Type B pancreatic cell (in vitro differentiated cells): ENCODE measurements at regions not wholly inside any gene's neighbourhood (a gene's known extent, or its start where the extent isn't known, plus 50 kb on each side); places are given as distances from the start of the nearest gene placed in this dataset.

Experiments used
- DNase-seq: peaks from one replicate; pipeline ENCODE4 v3.0.0; 2021; ENCODE audit warnings: mixed read lengths; ENCODE audit not compliant: unreplicated experiment; ENCODE audit errors: extremely low spot score
- H3K27ac Mint-ChIP-seq: 2 replicates; pipeline ENCODE4 v1.8.0; 2021; ENCODE audit warnings: mild to moderate bottlenecking, mixed read lengths
- H3K27me3 Mint-ChIP-seq: 2 replicates; pipeline ENCODE4 v1.8.0; 2021; ENCODE audit warnings: mixed read lengths
- H3K36me3 Mint-ChIP-seq: 2 replicates; pipeline ENCODE4 v1.8.0; 2021; ENCODE audit warnings: mixed read lengths
- H3K4me1 Mint-ChIP-seq: one replicate; pipeline ENCODE4 v1.8.0; 2021; ENCODE audit warnings: mixed read lengths; ENCODE audit not compliant: unreplicated experiment
- H3K4me3 Mint-ChIP-seq: 2 replicates; pipeline ENCODE4 v1.8.0; 2021; ENCODE audit warnings: mild to moderate bottlenecking, mixed read lengths
- H3K9me3 Mint-ChIP-seq: 2 replicates; pipeline ENCODE4 v1.8.0; 2021; ENCODE audit warnings: mixed read lengths
- TF ChIP-seq, protein P1 (sequence below): fragments of 200-600 bp; sonication (generic); conservative IDR thresholded peaks from 2 replicates; pipeline ENCODE4 v1.5.0; 2021; ENCODE audit warnings: antibody characterized with exemption, mild to moderate bottlenecking

DNA sequence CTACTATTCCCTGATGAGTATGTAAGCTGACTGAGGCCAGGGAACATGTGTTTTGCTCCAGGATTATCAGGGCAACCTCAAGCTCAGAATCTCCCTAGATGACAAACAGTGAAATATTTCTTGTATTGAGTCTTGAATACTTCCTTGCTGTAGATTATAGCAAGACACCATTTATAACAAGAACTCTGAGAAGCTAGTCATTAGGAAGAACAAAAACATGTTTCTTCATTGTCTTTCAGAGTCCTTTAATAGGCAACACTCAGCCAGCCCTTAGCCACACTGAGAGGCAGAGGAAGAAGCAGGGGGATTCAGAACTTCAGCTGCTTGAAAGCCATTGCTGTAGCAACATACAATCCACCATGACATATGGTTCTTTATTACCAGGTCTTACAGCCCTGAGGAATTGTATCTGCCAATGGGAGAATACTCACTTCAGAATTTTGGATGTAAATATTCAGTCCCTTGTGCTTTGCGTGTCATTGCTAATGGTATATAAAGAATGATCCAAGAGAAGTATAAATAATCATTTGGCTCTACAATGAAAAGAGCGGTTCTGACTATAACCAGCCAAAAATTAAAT, 117.5 kb upstream of the NCKAP5 start:
- no peak overlapping the region for H3K4me3 Mint-ChIP-seq
- H3K27ac Mint-ChIP-seq, result no peak overlapping the region
- no peak for DNase-seq
- TF ChIP-seq, protein P1, sequence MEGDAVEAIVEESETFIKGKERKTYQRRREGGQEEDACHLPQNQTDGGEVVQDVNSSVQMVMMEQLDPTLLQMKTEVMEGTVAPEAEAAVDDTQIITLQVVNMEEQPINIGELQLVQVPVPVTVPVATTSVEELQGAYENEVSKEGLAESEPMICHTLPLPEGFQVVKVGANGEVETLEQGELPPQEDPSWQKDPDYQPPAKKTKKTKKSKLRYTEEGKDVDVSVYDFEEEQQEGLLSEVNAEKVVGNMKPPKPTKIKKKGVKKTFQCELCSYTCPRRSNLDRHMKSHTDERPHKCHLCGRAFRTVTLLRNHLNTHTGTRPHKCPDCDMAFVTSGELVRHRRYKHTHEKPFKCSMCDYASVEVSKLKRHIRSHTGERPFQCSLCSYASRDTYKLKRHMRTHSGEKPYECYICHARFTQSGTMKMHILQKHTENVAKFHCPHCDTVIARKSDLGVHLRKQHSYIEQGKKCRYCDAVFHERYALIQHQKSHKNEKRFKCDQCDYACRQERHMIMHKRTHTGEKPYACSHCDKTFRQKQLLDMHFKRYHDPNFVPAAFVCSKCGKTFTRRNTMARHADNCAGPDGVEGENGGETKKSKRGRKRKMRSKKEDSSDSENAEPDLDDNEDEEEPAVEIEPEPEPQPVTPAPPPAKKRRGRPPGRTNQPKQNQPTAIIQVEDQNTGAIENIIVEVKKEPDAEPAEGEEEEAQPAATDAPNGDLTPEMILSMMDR, result no peak
- H3K4me1 Mint-ChIP-seq, result peaks cover 3% of the 10 kb centered on the region
- no peaks in the 10 kb centered on the region for H3K36me3 Mint-ChIP-seq
- no peaks in the 10 kb centered on the region for H3K9me3 Mint-ChIP-seq
- peaks cover 16% of the 10 kb centered on the region for H3K27me3 Mint-ChIP-seq

DNA sequence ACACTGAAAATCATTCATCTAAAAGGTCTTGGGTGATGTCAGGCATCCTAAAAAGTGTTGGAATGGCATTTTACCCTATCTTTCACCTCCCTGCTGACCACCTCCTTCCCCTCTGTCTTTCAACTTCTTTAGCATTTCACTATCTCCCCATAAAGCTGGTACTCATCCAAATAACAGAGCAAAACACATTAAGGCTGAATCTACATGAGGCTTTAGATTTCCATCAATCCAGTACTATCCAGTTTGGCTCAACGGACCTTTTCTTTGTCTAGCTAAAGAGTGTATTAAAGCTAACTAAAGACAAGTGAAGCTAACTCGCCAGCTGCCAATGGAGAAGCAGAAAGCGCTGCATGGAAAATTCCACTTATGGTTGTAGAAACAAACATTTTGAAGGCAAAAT, 122.5 kb upstream of the NCKAP5 start:
- H3K27ac Mint-ChIP-seq, result no peak overlapping the region
- no peaks in the 10 kb centered on the region for H3K4me1 Mint-ChIP-seq
- H3K4me3 Mint-ChIP-seq, result no peak overlapping the region
- no peaks in the 10 kb centered on the region for H3K36me3 Mint-ChIP-seq
- H3K27me3 Mint-ChIP-seq, result peaks cover 16% of the 10 kb centered on the region
- TF ChIP-seq, protein P1, result no peak
- DNase-seq, result no peak
- H3K9me3 Mint-ChIP-seq, result peaks cover 6% of the 10 kb centered on the region

DNA sequence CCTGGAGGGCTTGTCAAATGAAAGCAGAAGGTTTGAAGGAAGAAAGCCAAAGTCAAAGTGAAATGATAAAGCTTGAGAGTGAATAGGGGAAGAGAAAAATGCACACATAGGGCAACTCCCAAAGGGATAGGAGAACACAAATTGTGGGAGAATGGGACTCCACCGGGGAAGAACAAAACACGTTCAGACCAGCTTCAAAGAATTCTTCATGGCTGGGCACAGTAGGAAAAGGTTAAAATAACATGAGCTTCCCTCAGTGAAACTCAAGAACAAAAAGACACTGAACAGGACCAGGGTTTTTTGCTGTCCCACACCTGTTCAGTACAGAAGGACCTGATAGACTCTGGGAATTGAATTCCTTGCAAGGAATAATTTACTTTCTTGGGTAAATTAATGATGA, 123.1 kb upstream of the NCKAP5 start:
- no peak overlapping the region for H3K27ac Mint-ChIP-seq
- TF ChIP-seq, protein P1, result no peak
- H3K4me3 Mint-ChIP-seq, result no peak overlapping the region

DNA sequence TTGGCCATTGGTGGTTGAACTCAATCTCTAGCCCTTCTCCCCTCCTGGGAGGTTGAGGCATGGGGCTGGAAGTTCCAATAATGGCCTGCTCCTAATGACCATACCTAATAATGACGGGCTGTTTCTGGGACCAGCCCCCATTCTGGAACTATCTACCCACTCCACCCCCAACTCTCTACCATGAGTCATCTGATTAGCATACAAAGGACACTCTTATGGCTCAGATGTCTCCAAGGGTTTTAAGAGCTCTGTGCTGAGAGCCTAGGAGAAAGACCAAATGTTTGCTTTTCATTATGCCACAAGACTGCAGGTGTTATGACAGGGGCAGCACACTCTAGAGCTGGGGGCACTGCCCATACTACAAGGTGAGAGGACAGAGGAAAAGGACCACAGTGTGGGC, 137.0 kb upstream of the NCKAP5 start:
- no peak overlapping the region for H3K27ac Mint-ChIP-seq
- peaks cover 3% of the 10 kb centered on the region for H3K9me3 Mint-ChIP-seq
- H3K36me3 Mint-ChIP-seq, result no peaks in the 10 kb centered on the region
- no peak for DNase-seq
- H3K4me1 Mint-ChIP-seq, result no peaks in the 10 kb centered on the region
- TF ChIP-seq, protein P1, result no peak
- H3K27me3 Mint-ChIP-seq, result peaks cover 7% of the 10 kb centered on the region
- no peak overlapping the region for H3K4me3 Mint-ChIP-seq

More for the DNA sequence above, 123.1 kb upstream of the NCKAP5 start:
- Mint-ChIP-seq H3K36me3 (no peaks in the 10 kb centered on the region), H3K4me1 (no peaks in the 10 kb centered on the region), H3K27me3 (peaks cover 16% of the 10 kb centered on the region), H3K9me3 (peaks cover 6% of the 10 kb centered on the region)
- no peak for DNase-seq

DNA sequence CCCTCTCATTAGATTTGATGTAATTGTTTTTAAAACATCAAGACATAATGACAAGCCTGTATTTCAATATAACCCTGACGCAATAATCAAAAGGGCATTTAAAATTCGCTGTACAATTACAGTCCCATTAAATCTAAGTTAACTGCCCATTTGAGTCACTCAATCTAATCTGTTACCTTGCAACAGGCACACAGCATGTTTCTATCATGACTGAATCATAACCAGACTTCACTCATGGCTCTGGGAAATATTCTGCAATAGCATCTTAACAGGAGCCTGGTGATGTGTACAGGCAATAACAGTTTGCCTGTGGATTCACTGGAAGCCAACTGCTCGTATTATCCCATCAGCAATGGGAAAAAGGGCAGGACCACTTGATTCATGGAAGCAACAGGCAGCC, 142.3 kb upstream of the NCKAP5 start:
- no peaks in the 10 kb centered on the region for H3K27me3 Mint-ChIP-seq
- TF ChIP-seq, protein P1, result no peak
- H3K9me3 Mint-ChIP-seq, result peaks cover 3% of the 10 kb centered on the region
- H3K4me1 Mint-ChIP-seq, result peaks cover 7% of the 10 kb centered on the region
- H3K4me3 Mint-ChIP-seq, result no peak overlapping the region
- H3K36me3 Mint-ChIP-seq, result no peaks in the 10 kb centered on the region
- DNase-seq, result no peak
- no peak overlapping the region for H3K27ac Mint-ChIP-seq

DNA sequence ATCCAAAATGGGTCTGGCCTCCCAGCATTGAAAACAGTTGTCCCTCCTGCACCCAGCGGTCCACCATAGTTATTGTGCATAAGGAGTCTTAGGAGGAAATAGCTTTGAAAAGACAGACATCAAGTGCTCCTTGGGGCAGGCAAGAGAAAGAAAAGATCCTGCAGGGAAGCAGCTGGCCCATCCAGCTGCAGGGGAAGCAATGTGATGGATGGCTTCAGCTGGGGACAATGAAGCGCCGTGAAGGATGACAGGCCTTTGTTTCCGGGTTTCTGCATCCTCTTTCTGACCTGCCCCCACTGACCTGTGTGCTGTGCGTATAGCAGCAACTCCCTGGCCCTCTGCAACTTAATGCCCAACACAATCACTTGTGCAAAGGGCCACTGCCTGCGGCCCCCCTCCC, 142.9 kb upstream of the NCKAP5 start:
- no peak overlapping the region for H3K27ac Mint-ChIP-seq
- TF ChIP-seq, protein P1, result no peak
- DNase-seq, result no peak
- no peak overlapping the region for H3K4me3 Mint-ChIP-seq
- no peaks in the 10 kb centered on the region for H3K36me3 Mint-ChIP-seq
- no peaks in the 10 kb centered on the region for H3K27me3 Mint-ChIP-seq
- H3K4me1 Mint-ChIP-seq, result peaks cover 7% of the 10 kb centered on the region
- H3K9me3 Mint-ChIP-seq, result peaks cover 3% of the 10 kb centered on the region
